SK-N-SH (cell line): ENCODE measurements at regions not wholly inside any gene's neighbourhood (a gene's known extent, or its start where the extent isn't known, plus 50 kb on each side); places are given as distances from the start of the nearest gene placed in this dataset.

Source experiments
- CTCF ChIA-PET: fragments of 300-600, 350-600 bp; formaldehyde crosslinking; extraction: SDS; loops from one replicate; lab custom pipeline; 2021; lab: Yijun Ruan, JAX
- POLR2A ChIA-PET: fragments of 350-600 bp; sonication (Branson Sonifier 250); formaldehyde crosslinking; extraction: SDS; loops from one replicate; lab custom pipeline; 2020; ENCODE audit warnings: antibody characterized with exemption, inconsistent platforms; lab: Yijun Ruan, JAX
- DNase-seq: peaks from one replicate; pipeline ENCODE4 v3.0.0; 2012
- H2AFZ ChIP-seq: fragments of 200-600 bp; sonication (generic); 2 replicates; pipeline ENCODE4 v1.8.1; 2016; ENCODE audit warnings: antibody characterized with exemption, mild to moderate bottlenecking, low read depth
- H3F3A ChIP-seq: fragments of 200-600 bp; sonication (generic); replicated peaks from 2 replicates; pipeline ENCODE3; 2016; ENCODE audit warnings: antibody characterized with exemption, mild to moderate bottlenecking; ENCODE audit not compliant: insufficient read depth
- H3K27ac ChIP-seq, 2 experiments: fragments of 200-500 bp in 1 of 2; fragments of 200-600 bp in 1 of 2; sonication (Bioruptor generic) in 1 of 2; sonication (generic), shearing (Covaris generic) in 1 of 2; 2 replicates each; pipeline versions ENCODE4 v1.5.1 to v1.6.1; 2014 to 2016; ENCODE audit warnings: low read depth in 2 of 2, inconsistent platforms in 1 of 2, low read length in 1 of 2, mild to moderate bottlenecking in 1 of 2, mixed read lengths in 1 of 2
- H3K27me3 ChIP-seq: fragments of 200-600 bp; sonication (generic), shearing (Covaris generic); 2 replicates; pipeline ENCODE4 v1.6.1; 2016; ENCODE audit warnings: mixed run types; ENCODE audit not compliant: insufficient read depth
- H3K36me3 ChIP-seq, 2 experiments: fragments of 200-500 bp in 1 of 2; fragments of 200-600 bp in 1 of 2; sonication (Bioruptor generic) in 1 of 2; sonication (generic) in 1 of 2; replicated peaks in 1 of 2; 2 replicates each; pipeline versions ENCODE3 to v1.5.1; 2014 to 2016; ENCODE audit warnings: low read length in 1 of 2, mild to moderate bottlenecking in 1 of 2; ENCODE audit not compliant: insufficient read depth in 2 of 2, control insufficient read depth in 1 of 2
- H3K4me1 ChIP-seq, 2 experiments: fragments of 200-500 bp in 1 of 2; fragments of 200-600 bp in 1 of 2; sonication (Bioruptor generic) in 1 of 2; sonication (generic), shearing (Covaris generic) in 1 of 2; 2 replicates each; pipeline versions ENCODE4 v1.5.1 to v1.6.1; 2014 to 2016; ENCODE audit warnings: low read depth in 1 of 2, low read length in 1 of 2, mixed run types in 1 of 2; ENCODE audit not compliant: insufficient read depth in 2 of 2, control insufficient read depth in 1 of 2
- H3K4me2 ChIP-seq: fragments of 200-600 bp; sonication (generic), shearing (Covaris generic); 2 replicates; pipeline ENCODE4 v1.6.1; 2017; ENCODE audit warnings: mixed run types
- H3K4me3 ChIP-seq, 2 experiments: fragments of 200-500 bp in 1 of 2; fragments of 200-600 bp in 1 of 2; sonication (Bioruptor generic) in 1 of 2; sonication (generic), shearing (Covaris generic) in 1 of 2; 2 replicates each; pipeline versions ENCODE4 v1.5.1 to v1.8.1; 2014 to 2016; ENCODE audit warnings: low read depth in 2 of 2, inconsistent platforms in 1 of 2, low read length in 1 of 2, mild to moderate bottlenecking in 1 of 2, mixed read lengths in 1 of 2, moderate library complexity in 1 of 2
- H3K79me2 ChIP-seq: fragments of 200-600 bp; sonication (generic); 2 replicates; pipeline ENCODE4 v1.8.1; 2017; ENCODE audit warnings: mild to moderate bottlenecking; ENCODE audit not compliant: insufficient read depth
- H3K9ac ChIP-seq: fragments of 200-600 bp; sonication (generic); 2 replicates; pipeline ENCODE4 v1.6.1; 2017; ENCODE audit warnings: mixed run types
- H3K9me2 ChIP-seq: fragments of 200-600 bp; sonication (generic); 2 replicates; pipeline ENCODE4 v1.6.1; 2017; ENCODE audit warnings: mixed run types
- H3K9me3 ChIP-seq: fragments of 200-600 bp; sonication (generic); 2 replicates; pipeline ENCODE4 v1.6.1; 2017; ENCODE audit warnings: mixed run types, mild to moderate bottlenecking, moderate library complexity
- H4K20me1 ChIP-seq: fragments of 200-600 bp; sonication (generic); 2 replicates; pipeline ENCODE4 v1.6.1; 2017; ENCODE audit warnings: mild to moderate bottlenecking, mixed run types; ENCODE audit not compliant: insufficient read depth
- ELF1 ChIP-seq: IDR thresholded peaks from 2 replicates; pipeline ENCODE4 v1.4.0; 2012
- FOXM1 ChIP-seq: IDR thresholded peaks from 2 replicates; pipeline ENCODE4 v1.4.0; 2012; ENCODE audit warnings: low read depth, mild to moderate bottlenecking
- GABPA ChIP-seq: IDR thresholded peaks from 2 replicates; pipeline ENCODE4 v1.4.0; 2012; ENCODE audit warnings: low read depth, mild to moderate bottlenecking
- IRF3 ChIP-seq: fragments of 150-350 bp; IDR thresholded peaks from 2 replicates; pipeline ENCODE4 v1.6.1; 2016; ENCODE audit warnings: mild to moderate bottlenecking, low read depth, low read length
- JUND ChIP-seq: IDR thresholded peaks from 2 replicates; pipeline ENCODE4 v1.4.0; 2012
- NFIC ChIP-seq: IDR thresholded peaks from 2 replicates; pipeline ENCODE4 v1.4.0; 2012; ENCODE audit warnings: borderline replicate concordance
- POLR2AphosphoS5 ChIP-seq: IDR thresholded peaks from 2 replicates; pipeline ENCODE4 v1.6.1; 2012; ENCODE audit warnings: low read depth, low read length
- RCOR1 ChIP-seq: fragments of 150-350 bp; IDR thresholded peaks from 2 replicates; pipeline ENCODE4 v1.6.1; 2017; ENCODE audit warnings: antibody characterized with exemption, low read length
- RFX5 ChIP-seq: IDR thresholded peaks from 2 replicates; pipeline ENCODE4 v1.6.1; 2012; ENCODE audit warnings: mild to moderate bottlenecking, improper control_type of control experiment, low read length
- USF1 ChIP-seq: IDR thresholded peaks from 2 replicates; pipeline ENCODE4 v1.4.0; 2012; ENCODE audit warnings: low read depth, borderline replicate concordance
- YY1 ChIP-seq: IDR thresholded peaks from 2 replicates; pipeline ENCODE4 v1.4.0; 2012; ENCODE audit warnings: low read depth, mild to moderate bottlenecking
- WGBS: methylation state at CpG from one replicate; pipeline ENCODE4 v1.1.6; 2017; ENCODE audit warnings: low lambda C conversion rate; 5-methylcytosine and 5-hydroxymethylcytosine counted together
- TF ChIP-seq, protein P1 (sequence below): fragments of 150-350 bp; IDR thresholded peaks from 2 replicates; pipeline ENCODE4 v1.6.1; 2017; ENCODE audit warnings: antibody characterized with exemption, low read length, low read depth, borderline replicate concordance
- TF ChIP-seq, protein P2 (sequence below): IDR thresholded peaks from 2 replicates; pipeline ENCODE4 v1.4.0; 2012; ENCODE audit warnings: low read depth, borderline replicate concordance

DNA sequence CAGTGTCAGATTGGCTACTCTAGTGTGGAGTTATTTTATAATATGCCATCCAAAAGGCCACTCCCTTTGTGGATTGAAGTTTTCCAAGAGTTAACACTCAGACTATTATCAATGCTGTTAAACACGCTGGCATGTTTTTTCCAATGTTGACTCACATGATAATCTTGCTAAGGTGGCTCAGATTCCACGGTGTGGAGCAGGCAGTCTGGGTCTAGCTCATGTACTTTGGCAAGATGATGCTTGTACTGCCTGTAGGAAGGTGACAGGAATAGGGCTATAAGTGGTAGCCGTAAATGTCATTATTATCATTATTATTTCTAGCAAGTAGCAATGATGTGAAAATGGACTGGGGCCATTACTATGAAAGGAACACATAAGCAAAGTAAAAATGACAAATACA lies 79.4 kb upstream of the TBX20 start (continued):
- TF ChIP-seq, protein P1, sequence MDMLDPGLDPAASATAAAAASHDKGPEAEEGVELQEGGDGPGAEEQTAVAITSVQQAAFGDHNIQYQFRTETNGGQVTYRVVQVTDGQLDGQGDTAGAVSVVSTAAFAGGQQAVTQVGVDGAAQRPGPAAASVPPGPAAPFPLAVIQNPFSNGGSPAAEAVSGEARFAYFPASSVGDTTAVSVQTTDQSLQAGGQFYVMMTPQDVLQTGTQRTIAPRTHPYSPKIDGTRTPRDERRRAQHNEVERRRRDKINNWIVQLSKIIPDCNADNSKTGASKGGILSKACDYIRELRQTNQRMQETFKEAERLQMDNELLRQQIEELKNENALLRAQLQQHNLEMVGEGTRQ, result no peak

DNA sequence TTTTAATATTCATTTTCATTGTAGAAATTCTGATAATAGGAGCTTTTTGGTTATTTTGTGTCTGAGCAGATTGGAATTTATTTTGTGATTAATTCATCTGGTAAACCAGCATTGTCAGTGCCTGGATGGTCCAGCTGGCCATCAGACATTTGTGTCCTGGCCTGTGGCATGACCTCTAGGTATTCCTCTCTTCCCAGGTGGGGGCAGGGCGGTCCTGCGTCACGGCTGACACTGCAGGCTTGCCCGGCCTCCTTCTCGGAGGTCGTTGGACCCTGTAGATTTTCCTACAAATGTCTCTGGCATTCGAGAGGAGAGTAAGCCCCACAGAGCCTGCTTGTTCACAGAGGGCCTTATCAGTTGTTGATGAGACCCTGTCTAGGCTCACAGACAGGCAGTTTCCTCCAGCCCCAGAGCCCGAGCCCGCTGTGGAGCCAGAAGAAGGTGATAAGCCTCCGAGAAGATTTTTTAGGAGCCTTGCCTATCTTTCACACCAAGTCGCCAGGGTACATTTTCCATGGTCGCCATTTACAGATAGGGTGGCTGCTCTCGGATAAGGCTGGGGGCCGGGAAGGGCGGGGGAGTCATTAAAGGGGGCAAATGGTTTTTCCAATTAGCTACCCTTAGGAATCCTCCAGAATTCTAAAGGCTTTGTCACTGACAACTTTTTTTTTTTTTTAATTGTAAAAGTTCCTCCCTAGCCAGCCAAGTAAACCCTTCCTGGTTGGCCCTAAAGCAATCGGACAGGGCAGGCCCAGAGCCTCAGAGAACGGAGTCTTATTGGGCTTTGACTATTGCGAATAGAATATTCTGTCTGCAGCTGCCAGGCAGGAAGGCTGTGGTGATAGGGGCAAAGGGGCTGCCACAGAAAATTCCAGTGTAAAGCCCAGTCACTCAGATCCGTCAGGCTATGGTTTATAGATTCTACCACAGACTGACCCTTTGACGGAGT lies 78.1 kb upstream of the TBX20 start:
- TF ChIP-seq GABPA, result no peak
- TF ChIP-seq RFX5, result no peak
- TF ChIP-seq, protein P2, sequence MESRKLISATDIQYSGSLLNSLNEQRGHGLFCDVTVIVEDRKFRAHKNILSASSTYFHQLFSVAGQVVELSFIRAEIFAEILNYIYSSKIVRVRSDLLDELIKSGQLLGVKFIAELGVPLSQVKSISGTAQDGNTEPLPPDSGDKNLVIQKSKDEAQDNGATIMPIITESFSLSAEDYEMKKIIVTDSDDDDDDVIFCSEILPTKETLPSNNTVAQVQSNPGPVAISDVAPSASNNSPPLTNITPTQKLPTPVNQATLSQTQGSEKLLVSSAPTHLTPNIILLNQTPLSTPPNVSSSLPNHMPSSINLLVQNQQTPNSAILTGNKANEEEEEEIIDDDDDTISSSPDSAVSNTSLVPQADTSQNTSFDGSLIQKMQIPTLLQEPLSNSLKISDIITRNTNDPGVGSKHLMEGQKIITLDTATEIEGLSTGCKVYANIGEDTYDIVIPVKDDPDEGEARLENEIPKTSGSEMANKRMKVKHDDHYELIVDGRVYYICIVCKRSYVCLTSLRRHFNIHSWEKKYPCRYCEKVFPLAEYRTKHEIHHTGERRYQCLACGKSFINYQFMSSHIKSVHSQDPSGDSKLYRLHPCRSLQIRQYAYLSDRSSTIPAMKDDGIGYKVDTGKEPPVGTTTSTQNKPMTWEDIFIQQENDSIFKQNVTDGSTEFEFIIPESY, result no peak
- no peak for TF ChIP-seq POLR2AphosphoS5
- no peak for TF ChIP-seq IRF3
- TF ChIP-seq YY1, result no peak
- TF ChIP-seq USF1, result no peak
- TF ChIP-seq JUND, result no peak
- no peak for TF ChIP-seq RCOR1
- TF ChIP-seq ELF1, result no peak
- TF ChIP-seq NFIC, result no peak
- TF ChIP-seq, protein P1, result no peak
- no peak for TF ChIP-seq FOXM1
- Histone ChIP-seq H3K9me3 (no peaks in the 10 kb centered on the region), H3K9ac (no peak overlapping the region)

More for the DNA sequence above, 78.1 kb upstream of the TBX20 start:
- Histone ChIP-seq H3K4me3 (no peak overlapping the region), H3K9me2 (no peaks in the 10 kb centered on the region), H2AFZ (no peak overlapping the region), H4K20me1 (no peaks in the 10 kb centered on the region), H3K4me2 (no peak overlapping the region), H3K27ac (no peak overlapping the region), H3K36me3 (no peaks in the 10 kb centered on the region), H3K27me3 (no peaks in the 10 kb centered on the region), H3K79me2 (no peaks in the 10 kb centered on the region), H3K4me1 (peaks cover 0 to 8% of the 10 kb centered on the region in 2 experiments; a peak in 1 of 4 replicates), H3F3A (no peaks in the 10 kb centered on the region)
- ChIA-PET CTCF (no interaction called here), POLR2A (no interaction called here)
- WGBS, result 56% methylated on average over 20 of the region's 20 CpGs
- DNase-seq, result no peak
